SK-N-SH (cell line): ENCODE measurements at regions not wholly inside any gene's neighbourhood (a gene's known extent, or its start where the extent isn't known, plus 50 kb on each side); places are given as distances from the start of the nearest gene placed in this dataset.

Source experiments
- CTCF ChIA-PET: fragments of 300-600, 350-600 bp; formaldehyde crosslinking; extraction: SDS; loops from one replicate; lab custom pipeline; 2021; lab: Yijun Ruan, JAX
- POLR2A ChIA-PET: fragments of 350-600 bp; sonication (Branson Sonifier 250); formaldehyde crosslinking; extraction: SDS; loops from one replicate; lab custom pipeline; 2020; ENCODE audit warnings: antibody characterized with exemption, inconsistent platforms; lab: Yijun Ruan, JAX
- DNase-seq: peaks from one replicate; pipeline ENCODE4 v3.0.0; 2012
- H2AFZ ChIP-seq: fragments of 200-600 bp; sonication (generic); 2 replicates; pipeline ENCODE4 v1.8.1; 2016; ENCODE audit warnings: antibody characterized with exemption, mild to moderate bottlenecking, low read depth
- H3F3A ChIP-seq: fragments of 200-600 bp; sonication (generic); replicated peaks from 2 replicates; pipeline ENCODE3; 2016; ENCODE audit warnings: antibody characterized with exemption, mild to moderate bottlenecking; ENCODE audit not compliant: insufficient read depth
- H3K27ac ChIP-seq, 2 experiments: fragments of 200-500 bp in 1 of 2; fragments of 200-600 bp in 1 of 2; sonication (Bioruptor generic) in 1 of 2; sonication (generic), shearing (Covaris generic) in 1 of 2; 2 replicates each; pipeline versions ENCODE4 v1.5.1 to v1.6.1; 2014 to 2016; ENCODE audit warnings: low read depth in 2 of 2, inconsistent platforms in 1 of 2, low read length in 1 of 2, mild to moderate bottlenecking in 1 of 2, mixed read lengths in 1 of 2
- H3K27me3 ChIP-seq: fragments of 200-600 bp; sonication (generic), shearing (Covaris generic); 2 replicates; pipeline ENCODE4 v1.6.1; 2016; ENCODE audit warnings: mixed run types; ENCODE audit not compliant: insufficient read depth
- H3K36me3 ChIP-seq, 2 experiments: fragments of 200-500 bp in 1 of 2; fragments of 200-600 bp in 1 of 2; sonication (Bioruptor generic) in 1 of 2; sonication (generic) in 1 of 2; replicated peaks in 1 of 2; 2 replicates each; pipeline versions ENCODE3 to v1.5.1; 2014 to 2016; ENCODE audit warnings: low read length in 1 of 2, mild to moderate bottlenecking in 1 of 2; ENCODE audit not compliant: insufficient read depth in 2 of 2, control insufficient read depth in 1 of 2
- H3K4me1 ChIP-seq, 2 experiments: fragments of 200-500 bp in 1 of 2; fragments of 200-600 bp in 1 of 2; sonication (Bioruptor generic) in 1 of 2; sonication (generic), shearing (Covaris generic) in 1 of 2; 2 replicates each; pipeline versions ENCODE4 v1.5.1 to v1.6.1; 2014 to 2016; ENCODE audit warnings: low read depth in 1 of 2, low read length in 1 of 2, mixed run types in 1 of 2; ENCODE audit not compliant: insufficient read depth in 2 of 2, control insufficient read depth in 1 of 2
- H3K4me2 ChIP-seq: fragments of 200-600 bp; sonication (generic), shearing (Covaris generic); 2 replicates; pipeline ENCODE4 v1.6.1; 2017; ENCODE audit warnings: mixed run types
- H3K4me3 ChIP-seq, 2 experiments: fragments of 200-500 bp in 1 of 2; fragments of 200-600 bp in 1 of 2; sonication (Bioruptor generic) in 1 of 2; sonication (generic), shearing (Covaris generic) in 1 of 2; 2 replicates each; pipeline versions ENCODE4 v1.5.1 to v1.8.1; 2014 to 2016; ENCODE audit warnings: low read depth in 2 of 2, inconsistent platforms in 1 of 2, low read length in 1 of 2, mild to moderate bottlenecking in 1 of 2, mixed read lengths in 1 of 2, moderate library complexity in 1 of 2
- H3K79me2 ChIP-seq: fragments of 200-600 bp; sonication (generic); 2 replicates; pipeline ENCODE4 v1.8.1; 2017; ENCODE audit warnings: mild to moderate bottlenecking; ENCODE audit not compliant: insufficient read depth
- H3K9ac ChIP-seq: fragments of 200-600 bp; sonication (generic); 2 replicates; pipeline ENCODE4 v1.6.1; 2017; ENCODE audit warnings: mixed run types
- H3K9me2 ChIP-seq: fragments of 200-600 bp; sonication (generic); 2 replicates; pipeline ENCODE4 v1.6.1; 2017; ENCODE audit warnings: mixed run types
- H3K9me3 ChIP-seq: fragments of 200-600 bp; sonication (generic); 2 replicates; pipeline ENCODE4 v1.6.1; 2017; ENCODE audit warnings: mixed run types, mild to moderate bottlenecking, moderate library complexity
- H4K20me1 ChIP-seq: fragments of 200-600 bp; sonication (generic); 2 replicates; pipeline ENCODE4 v1.6.1; 2017; ENCODE audit warnings: mild to moderate bottlenecking, mixed run types; ENCODE audit not compliant: insufficient read depth
- ELF1 ChIP-seq: IDR thresholded peaks from 2 replicates; pipeline ENCODE4 v1.4.0; 2012
- EZH2phosphoT487 ChIP-seq: fragments of 200-600 bp; sonication (generic); IDR thresholded peaks from 2 replicates; pipeline ENCODE4 v1.6.1; 2017; ENCODE audit warnings: low read depth, mixed run types, mild to moderate bottlenecking, antibody characterized with exemption, moderate library complexity, borderline replicate concordance
- GABPA ChIP-seq: IDR thresholded peaks from 2 replicates; pipeline ENCODE4 v1.4.0; 2012; ENCODE audit warnings: low read depth, mild to moderate bottlenecking
- IRF3 ChIP-seq: fragments of 150-350 bp; IDR thresholded peaks from 2 replicates; pipeline ENCODE4 v1.6.1; 2016; ENCODE audit warnings: mild to moderate bottlenecking, low read depth, low read length
- MXI1 ChIP-seq: IDR thresholded peaks from 2 replicates; pipeline ENCODE4 v1.6.1; 2012; ENCODE audit warnings: mild to moderate bottlenecking, low read depth, low read length, improper control_type of control experiment
- NFIC ChIP-seq: IDR thresholded peaks from 2 replicates; pipeline ENCODE4 v1.4.0; 2012; ENCODE audit warnings: borderline replicate concordance
- NRF1 ChIP-seq: IDR thresholded peaks from 2 replicates; pipeline ENCODE4 v1.6.1; 2012; ENCODE audit warnings: low read depth, mild to moderate bottlenecking, low read length
- PBX3 ChIP-seq: IDR thresholded peaks from 2 replicates; pipeline ENCODE4; 2012
- RCOR1 ChIP-seq: fragments of 150-350 bp; IDR thresholded peaks from 2 replicates; pipeline ENCODE4 v1.6.1; 2017; ENCODE audit warnings: antibody characterized with exemption, low read length
- REST ChIP-seq: IDR thresholded peaks from 2 replicates; pipeline ENCODE4 v1.6.1; 2012; ENCODE audit warnings: mild to moderate bottlenecking, low read depth, low read length, moderate library complexity
- RFX5 ChIP-seq: IDR thresholded peaks from 2 replicates; pipeline ENCODE4 v1.6.1; 2012; ENCODE audit warnings: mild to moderate bottlenecking, improper control_type of control experiment, low read length
- SIN3A ChIP-seq: IDR thresholded peaks from 2 replicates; pipeline ENCODE4 v1.6.1; 2012; ENCODE audit warnings: low read depth, mild to moderate bottlenecking, low read length, moderate library complexity, borderline replicate concordance
- SMC3 ChIP-seq: IDR thresholded peaks from 2 replicates; pipeline ENCODE4 v1.6.1; 2012; ENCODE audit warnings: low read depth, low read length, improper control_type of control experiment
- TAF1 ChIP-seq: IDR thresholded peaks from 2 replicates; pipeline ENCODE4 v1.6.1; 2012; ENCODE audit warnings: low read depth, mild to moderate bottlenecking, low read length, moderate library complexity, borderline replicate concordance
- TCF12 ChIP-seq: IDR thresholded peaks from 2 replicates; pipeline ENCODE4 v1.4.0; 2012
- USF1 ChIP-seq: IDR thresholded peaks from 2 replicates; pipeline ENCODE4 v1.4.0; 2012; ENCODE audit warnings: low read depth, borderline replicate concordance
- WGBS: methylation state at CpG from one replicate; pipeline ENCODE4 v1.1.6; 2017; ENCODE audit warnings: low lambda C conversion rate; 5-methylcytosine and 5-hydroxymethylcytosine counted together

- no peak overlapping the region for H3K27ac ChIP-seq
- H3K4me3 ChIP-seq, result no peak overlapping the region
- no peak for TF ChIP-seq RCOR1
- no peak for TF ChIP-seq SMC3
- no peak for TF ChIP-seq REST
- no peak for TF ChIP-seq TAF1
- TF ChIP-seq IRF3, result no peak
- TF ChIP-seq EZH2phosphoT487, result no peak
- no peak for TF ChIP-seq NRF1
- TF ChIP-seq PBX3, result no peak
- TF ChIP-seq TCF12, result no peak
- TF ChIP-seq MXI1, result no peak
- H2AFZ ChIP-seq, result no peak overlapping the region
- 18% methylated on average over 2 of the region's 2 CpGs for WGBS
- H3K27me3 ChIP-seq, result no peaks in the 10 kb centered on the region
- H3F3A ChIP-seq, result no peaks in the 10 kb centered on the region
- H3K36me3 ChIP-seq, result no peaks in the 10 kb centered on the region
- no peak overlapping the region for H3K4me2 ChIP-seq
- H3K9me3 ChIP-seq, result no peaks in the 10 kb centered on the region
- CTCF ChIA-PET, result no interaction called here
- POLR2A ChIA-PET, result no interaction called here
- no peaks in the 10 kb centered on the region for H4K20me1 ChIP-seq
- DNase-seq, result no peak
- H3K9me2 ChIP-seq, result no peaks in the 10 kb centered on the region
- no peak overlapping the region for H3K9ac ChIP-seq
- no peaks in the 10 kb centered on the region for H3K79me2 ChIP-seq
- H3K4me1 ChIP-seq, result no peaks in the 10 kb centered on the region
Observed at GRCh38 chr4:159823743-159824142, 720.9 kb downstream of the RAPGEF2 start.

GRCh38 chr4:159828687-159829086, 725.8 kb downstream of the RAPGEF2 start:
- H3K4me2 ChIP-seq, result no peak overlapping the region
- WGBS, result 36% methylated on average over 1 of the region's 1 CpG
- H2AFZ ChIP-seq, result no peak overlapping the region
- no peak for DNase-seq
- TF ChIP-seq EZH2phosphoT487 (no peak), NRF1 (no peak), MXI1 (no peak), NFIC (no peak), GABPA (no peak), IRF3 (no peak), RFX5 (no peak), USF1 (no peak), ELF1 (no peak), SIN3A (no peak)
- no peaks in the 10 kb centered on the region for H3K79me2 ChIP-seq
- CTCF ChIA-PET, result no interaction called here
- no peak overlapping the region for H3K9ac ChIP-seq
- no peak overlapping the region for H3K27ac ChIP-seq
- POLR2A ChIA-PET, result no interaction called here
- no peaks in the 10 kb centered on the region for H3K36me3 ChIP-seq
- no peaks in the 10 kb centered on the region for H3K9me3 ChIP-seq
- no peaks in the 10 kb centered on the region for H3K4me1 ChIP-seq
- no peaks in the 10 kb centered on the region for H3F3A ChIP-seq
- no peaks in the 10 kb centered on the region for H4K20me1 ChIP-seq
- no peak overlapping the region for H3K4me3 ChIP-seq
- no peaks in the 10 kb centered on the region for H3K27me3 ChIP-seq
- no peaks in the 10 kb centered on the region for H3K9me2 ChIP-seq
